DOHH2 (cell line): ENCODE measurements at regions not wholly inside any gene's neighbourhood (a gene's known extent, or its start where the extent isn't known, plus 50 kb on each side); places are given as distances from the start of the nearest gene placed in this dataset.

Experiments
- H3F3A ChIP-seq: fragments of 200-600 bp; sonication (generic), shearing (Covaris generic); 2 replicates; pipeline ENCODE4 v1.6.0; 2016; ENCODE audit warnings: antibody characterized with exemption, mild to moderate bottlenecking; ENCODE audit not compliant: control insufficient read depth, insufficient read depth
- H3K27ac ChIP-seq: fragments of 200-600 bp; sonication (generic); 2 replicates; pipeline ENCODE4 v1.5.1; 2014; ENCODE audit warnings: low read depth, mild to moderate bottlenecking, low read length, moderate library complexity
- H3K27me3 ChIP-seq: fragments of 200-600 bp; sonication (generic); 2 replicates; pipeline ENCODE4 v1.6.1; 2014; ENCODE audit warnings: mild to moderate bottlenecking, low read length, mixed read lengths; ENCODE audit not compliant: control insufficient read depth
- H3K36me3 ChIP-seq: fragments of 200-600 bp; sonication (generic); 2 replicates; pipeline ENCODE4 v1.6.1; 2014; ENCODE audit warnings: mild to moderate bottlenecking, low read length, moderate library complexity, mixed read lengths; ENCODE audit not compliant: control insufficient read depth
- H3K4me1 ChIP-seq: fragments of 200-600 bp; sonication (generic); 2 replicates; pipeline ENCODE4 v1.6.1; 2014; ENCODE audit warnings: mild to moderate bottlenecking, low read length, mixed read lengths; ENCODE audit not compliant: control insufficient read depth
- H3K4me2 ChIP-seq: fragments of 200-600 bp; sonication (generic); 2 replicates; pipeline ENCODE4 v1.6.0; 2014; ENCODE audit warnings: mild to moderate bottlenecking, low read length, moderate library complexity
- H3K4me3 ChIP-seq: fragments of 200-600 bp; sonication (generic); 2 replicates; pipeline ENCODE4 v1.5.1; 2014; ENCODE audit warnings: mild to moderate bottlenecking, low read length, mixed read lengths
- H3K79me2 ChIP-seq: fragments of 200-600 bp; sonication (generic); 2 replicates; pipeline ENCODE4 v1.6.1; 2014; ENCODE audit warnings: mild to moderate bottlenecking, low read length, mixed read lengths; ENCODE audit not compliant: control insufficient read depth
- H3K9me2 ChIP-seq: fragments of 200-600 bp; sonication (generic); replicated peaks from 2 replicates; pipeline ENCODE4 v1.6.1; 2014; ENCODE audit warnings: mild to moderate bottlenecking, low read length, mixed read lengths; ENCODE audit not compliant: control insufficient read depth
- H3K9me3 ChIP-seq: fragments of 200-600 bp; sonication (generic); 2 replicates; pipeline ENCODE4 v1.6.1; 2014; ENCODE audit warnings: antibody characterized with exemption, low read length, mixed read lengths; ENCODE audit not compliant: control insufficient read depth, insufficient read depth
- H4K20me1 ChIP-seq: fragments of 200-600 bp; sonication (generic); 2 replicates; pipeline ENCODE4 v1.6.0; 2014; ENCODE audit warnings: low read depth, mild to moderate bottlenecking, antibody characterized with exemption, low read length, moderate library complexity; ENCODE audit not compliant: control insufficient read depth, insufficient read depth
- CTCF ChIP-seq: fragments of 200-600 bp; sonication (generic); IDR thresholded peaks from one replicate; pipeline ENCODE4 v1.5.1; 2014; ENCODE audit warnings: antibody characterized with exemption, mild to moderate bottlenecking, low read depth, low read length; ENCODE audit not compliant: poor library complexity, severe bottlenecking
- EZH2phosphoT487 ChIP-seq: fragments of 200-600 bp; sonication (generic); IDR thresholded peaks from 2 replicates; pipeline ENCODE4 v1.6.1; 2017; ENCODE audit warnings: borderline replicate concordance, mild to moderate bottlenecking, antibody characterized with exemption, low read length, moderate library complexity, mixed read lengths

- Histone ChIP-seq H3K9me2 (no peaks in the 10 kb centered on the region), H3K27ac (no peak overlapping the region), H3K4me1 (no peaks in the 10 kb centered on the region), H3K79me2 (no peaks in the 10 kb centered on the region), H3K9me3 (no peaks in the 10 kb centered on the region; the same call in 1 of the 2 replicates), H3F3A (no peaks in the 10 kb centered on the region), H3K4me3 (no peak overlapping the region), H4K20me1 (no peaks in the 10 kb centered on the region), H3K27me3 (no peaks in the 10 kb centered on the region), H3K36me3 (no peaks in the 10 kb centered on the region), H3K4me2 (no peak overlapping the region)
- no peak for TF ChIP-seq EZH2phosphoT487
- TF ChIP-seq CTCF, result no peak
Measured at GRCh38 chr14:82390586-82390985, 856.9 kb upstream of the SEL1L start.

- Histone ChIP-seq H4K20me1 (no peaks in the 10 kb centered on the region), H3K36me3 (no peaks in the 10 kb centered on the region), H3K4me3 (no peak overlapping the region), H3K9me3 (no peaks in the 10 kb centered on the region), H3F3A (no peaks in the 10 kb centered on the region), H3K27me3 (0 out of 2 replicates have a peak, but pooled peaks cover 2% of the 10 kb centered on the region), H3K4me1 (no peaks in the 10 kb centered on the region), H3K4me2 (no peak overlapping the region), H3K9me2 (no peaks in the 10 kb centered on the region), H3K27ac (no peak overlapping the region), H3K79me2 (no peaks in the 10 kb centered on the region)
- no peak for TF ChIP-seq EZH2phosphoT487
- no peak for TF ChIP-seq CTCF
Measured at GRCh38 chr14:82394916-82395315, 861.3 kb upstream of the SEL1L start.

- Histone ChIP-seq H3K4me3 (no peak overlapping the region), H3K36me3 (no peaks in the 10 kb centered on the region), H3K4me2 (no peak overlapping the region), H3K27me3 (0 out of 2 replicates have a peak, but pooled peaks cover 2% of the 10 kb centered on the region), H3K9me2 (no peaks in the 10 kb centered on the region), H3K27ac (no peak overlapping the region), H3K9me3 (no peaks in the 10 kb centered on the region), H3K4me1 (no peaks in the 10 kb centered on the region), H3K79me2 (no peaks in the 10 kb centered on the region), H3F3A (no peaks in the 10 kb centered on the region), H4K20me1 (no peaks in the 10 kb centered on the region)
- TF ChIP-seq CTCF (no peak), EZH2phosphoT487 (no peak)
Measured at GRCh38 chr14:82398256-82398655, 864.6 kb upstream of the SEL1L start.
